ENCODE measurements at regions not wholly inside any gene's neighbourhood (a gene's known extent, or its start where the extent isn't known, plus 50 kb on each side); places are given as distances from the start of the nearest gene placed in this dataset.

- no peak overlapping the region for H3K4me3 ChIP-seq
- no peaks in the 10 kb centered on the region for H3K4me1 ChIP-seq
- ATAC-seq (ENCODE audit: low FRiP score in 2 of 2) (no peak), DNase-seq (no peak)
- no peaks in the 10 kb centered on the region for H3K9me3 ChIP-seq
- 67 to 81% methylated on average over 5 of the region's 5 CpGs for WGBS, 2 donors
- no peaks in the 10 kb centered on the region for H3K36me3 ChIP-seq
- no peak for TF ChIP-seq CTCF (IDR thresholded peaks at IDR 0.05)
- no peak for TF ChIP-seq EP300 (IDR thresholded peaks at IDR 0.05)
- TF ChIP-seq POLR2A (IDR thresholded peaks at IDR 0.05) = no peak
- TF ChIP-seq POLR2AphosphoS5 (IDR thresholded peaks at IDR 0.05) = no peak
- H3K27ac ChIP-seq = no peak overlapping the region
- H3K27me3 ChIP-seq = no peaks in the 10 kb centered on the region
Observed at GRCh38 chr7:136173874-136174273, 196.7 kb upstream of the MTPN start.

DNA sequence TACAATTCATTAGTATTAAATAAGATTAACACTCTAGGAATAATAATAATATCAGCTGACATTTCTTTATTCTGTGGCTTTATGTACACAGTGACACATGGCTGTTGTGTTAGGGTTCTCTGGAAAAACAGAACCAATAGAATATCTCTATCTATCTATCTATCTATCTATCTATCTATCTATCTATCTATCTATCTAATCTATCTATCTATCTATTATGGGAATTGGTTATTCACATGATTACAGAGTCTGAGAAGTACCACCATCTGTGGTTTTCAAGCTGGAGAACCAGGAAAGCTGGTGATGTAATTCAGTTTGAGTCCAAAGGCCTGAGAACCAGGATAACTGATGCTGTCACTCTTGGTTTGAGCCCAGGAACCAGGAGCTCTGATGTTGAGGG lies 194.1 kb upstream of the MTPN start:
- TF ChIP-seq EP300 (IDR thresholded peaks at IDR 0.05) (no peak), POLR2A (IDR thresholded peaks at IDR 0.05) (no peak), CTCF (IDR thresholded peaks at IDR 0.05) (no peak), POLR2AphosphoS5 (IDR thresholded peaks at IDR 0.05) (no peak)
- no peak for DNase-seq

DNA sequence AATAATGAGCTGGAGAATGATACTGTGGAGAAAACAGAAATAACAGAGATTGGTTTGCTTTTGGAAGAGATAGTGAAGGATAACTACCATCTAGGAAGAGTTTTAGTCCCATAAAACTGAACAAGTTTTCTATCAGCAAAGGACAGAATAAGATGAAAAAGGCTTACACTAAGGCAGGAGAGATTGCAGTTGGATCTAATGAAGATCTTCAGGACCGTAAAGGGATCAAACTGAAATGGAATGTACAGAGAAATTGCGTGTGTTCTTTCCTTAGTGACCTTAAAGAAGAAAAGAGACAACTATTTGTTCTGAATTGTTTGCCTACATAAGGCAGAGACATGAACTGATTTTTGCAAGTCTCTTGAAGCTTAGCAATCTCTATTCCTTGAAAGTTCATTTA lies 191.7 kb upstream of the MTPN start:
- H3K4me1 ChIP-seq = no peaks in the 10 kb centered on the region
- H3K9me3 ChIP-seq = no peaks in the 10 kb centered on the region
- no peak for TF ChIP-seq POLR2A (IDR thresholded peaks at IDR 0.05)
- TF ChIP-seq POLR2AphosphoS5 (IDR thresholded peaks at IDR 0.05) = no peak
- TF ChIP-seq CTCF (IDR thresholded peaks at IDR 0.05) = no peak
- no peak for TF ChIP-seq EP300 (IDR thresholded peaks at IDR 0.05)
- DNase-seq (no peak), ATAC-seq (ENCODE audit: low FRiP score in 2 of 2) (no peak)
- 55 to 74% methylated on average over 2 of the region's 2 CpGs for WGBS, 2 donors
- no peak overlapping the region for H3K4me3 ChIP-seq
- no peak overlapping the region for H3K27ac ChIP-seq
- H3K36me3 ChIP-seq = no peaks in the 10 kb centered on the region
- no peaks in the 10 kb centered on the region for H3K27me3 ChIP-seq

More for the DNA sequence above, 194.1 kb upstream of the MTPN start:
- no peaks in the 10 kb centered on the region for H3K9me3 ChIP-seq
- no peaks in the 10 kb centered on the region for H3K36me3 ChIP-seq
- no peaks in the 10 kb centered on the region for H3K27me3 ChIP-seq
- no peak overlapping the region for H3K27ac ChIP-seq
- no peak for ATAC-seq (ENCODE audit: low FRiP score in 2 of 2)
- no peak overlapping the region for H3K4me3 ChIP-seq
- no peaks in the 10 kb centered on the region for H3K4me1 ChIP-seq

- H3K36me3 ChIP-seq = no peaks in the 10 kb centered on the region
- no peak for DNase-seq
- no peaks in the 10 kb centered on the region for H3K9me3 ChIP-seq
- no peaks in the 10 kb centered on the region for H3K27me3 ChIP-seq
- 72 to 78% methylated on average over 4 of the region's 4 CpGs for WGBS, 2 donors
- TF ChIP-seq CTCF (IDR thresholded peaks at IDR 0.05) (no peak), EP300 (IDR thresholded peaks at IDR 0.05) (no peak), POLR2A (IDR thresholded peaks at IDR 0.05) (no peak), POLR2AphosphoS5 (IDR thresholded peaks at IDR 0.05) (no peak)
- no peak for ATAC-seq (ENCODE audit: low FRiP score in 2 of 2)
- no peaks in the 10 kb centered on the region for H3K4me1 ChIP-seq
- H3K4me3 ChIP-seq = no peak overlapping the region
- H3K27ac ChIP-seq = no peak overlapping the region
Observed at GRCh38 chr7:136167991-136168390, 190.8 kb upstream of the MTPN start.

DNA sequence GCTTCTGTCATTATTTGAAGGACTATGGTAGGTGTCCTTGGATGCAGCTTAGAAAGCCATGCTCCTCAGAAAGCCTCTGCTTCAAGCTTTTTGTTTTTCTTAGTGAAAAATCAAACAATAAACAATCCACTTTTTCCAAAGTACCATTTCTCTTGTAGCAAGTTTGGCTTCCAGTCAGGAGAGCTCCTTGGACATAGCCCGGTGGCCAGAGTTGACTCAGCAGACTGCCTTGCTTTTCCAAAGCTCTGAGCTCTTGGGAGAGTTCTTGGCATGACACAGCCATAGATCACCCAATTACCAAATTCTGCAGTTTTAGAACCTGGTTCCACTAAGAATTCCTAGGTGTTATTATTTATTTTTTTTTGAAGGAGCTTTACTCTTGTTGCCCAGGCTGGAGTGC lies 189.4 kb upstream of the MTPN start:
- DNase-seq (no peak), ATAC-seq (ENCODE audit: low FRiP score in 2 of 2) (no peak)
- H3K9me3 ChIP-seq = no peaks in the 10 kb centered on the region
- H3K27ac ChIP-seq = no peak overlapping the region
- H3K4me1 ChIP-seq = no peaks in the 10 kb centered on the region
- H3K4me3 ChIP-seq = no peak overlapping the region
- H3K27me3 ChIP-seq = no peaks in the 10 kb centered on the region
- TF ChIP-seq EP300 (IDR thresholded peaks at IDR 0.05) (no peak), POLR2A (IDR thresholded peaks at IDR 0.05) (no peak), POLR2AphosphoS5 (IDR thresholded peaks at IDR 0.05) (no peak), CTCF (IDR thresholded peaks at IDR 0.05) (no peak)
- 86 to 92% methylated on average over 1 of the region's 1 CpG for WGBS, 2 donors
- no peaks in the 10 kb centered on the region for H3K36me3 ChIP-seq

All from upper lobe of left lung (tissue), 6 donors.